ENCODE measurements at regions not wholly inside any gene's neighbourhood (a gene's known extent, or its start where the extent isn't known, plus 50 kb on each side); places are given as distances from the start of the nearest gene placed in this dataset.

- TF ChIP-seq CTCF (IDR thresholded peaks at IDR 0.05; ENCODE audit: insufficient read depth, low read length) (no peak), POLR2AphosphoS5 (IDR thresholded peaks at IDR 0.05; ENCODE audit: low read depth) (no peak)
These were observed 430.2 kb downstream of the DMAC1 start for GRCh38 chr9:7369384-7369821.

All from HL-60 (cell line).